ENCODE measurements at regions not wholly inside any gene's neighbourhood (a gene's known extent, or its start where the extent isn't known, plus 50 kb on each side); places are given as distances from the start of the nearest gene placed in this dataset.

DNA sequence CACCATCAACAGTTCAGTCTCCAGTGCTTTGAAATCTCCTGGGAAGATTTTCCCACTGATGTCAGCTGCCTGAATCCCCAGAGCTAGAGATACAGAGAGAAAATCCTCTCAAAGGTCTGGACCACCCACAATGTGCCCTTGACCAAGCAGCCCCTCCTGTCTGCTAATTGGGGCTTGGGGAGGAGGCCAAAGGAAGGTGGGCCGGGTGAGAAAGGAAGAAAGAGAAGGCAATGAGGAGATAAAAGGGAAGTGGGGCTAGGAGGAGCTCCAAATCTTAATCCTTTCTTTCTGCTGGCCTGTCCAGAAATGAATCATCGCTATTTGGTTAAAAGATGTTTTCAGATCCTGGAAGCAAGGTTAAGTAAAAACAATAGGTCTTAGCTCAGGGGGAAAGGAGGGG lies 322.9 kb downstream of the BCL11B start:
- TF ChIP-seq CTCF (IDR thresholded peaks at IDR 0.05) (no peak), POLR2A (IDR thresholded peaks at IDR 0.05) (no peak), POLR2AphosphoS5 (IDR thresholded peaks at IDR 0.05) (no peak)

Data from prostate gland (tissue), 2 donors.